ENCODE measurements at regions not wholly inside any gene's neighbourhood (a gene's known extent, or its start where the extent isn't known, plus 50 kb on each side); places are given as distances from the start of the nearest gene placed in this dataset.
"Not testable (repeated sequence)": the region's sequence is repeated elsewhere in the genome, so short reads cannot be mapped to it uniquely, and the experiment has no call there.

DNA sequence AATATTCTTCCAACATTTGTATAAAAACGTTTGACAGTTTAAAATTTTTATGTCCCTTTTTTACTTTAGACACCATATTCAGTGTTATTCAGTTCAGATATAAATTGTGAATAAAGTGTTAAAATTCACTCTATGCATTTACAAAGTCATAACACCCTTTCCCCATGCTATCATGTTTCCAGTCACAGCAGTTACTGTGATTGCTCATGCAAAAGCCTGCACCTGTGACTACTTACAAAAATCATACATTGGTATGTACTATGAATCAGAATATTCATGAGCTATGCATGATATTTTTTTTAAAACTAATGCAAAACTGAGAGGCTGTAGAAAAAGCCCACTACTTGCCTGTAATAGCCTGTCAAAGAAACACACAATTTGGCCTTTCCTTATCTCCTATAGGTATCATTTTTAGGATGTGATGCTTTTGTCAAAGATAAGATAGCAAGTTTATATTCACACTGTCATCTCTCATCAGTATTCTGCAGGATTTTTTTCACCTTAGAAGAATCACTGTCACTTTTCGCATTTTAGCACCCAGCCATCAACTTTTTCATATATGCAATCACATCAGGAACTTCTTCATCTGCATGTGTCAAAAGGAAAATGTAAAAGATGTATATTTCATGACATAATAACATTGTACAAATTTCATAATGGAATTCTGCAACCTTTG lies 443.2 kb downstream of the C12orf50 start:
- DNase-seq (ENCODE audit: low read depth) = no peak
- TF ChIP-seq, protein P1, sequence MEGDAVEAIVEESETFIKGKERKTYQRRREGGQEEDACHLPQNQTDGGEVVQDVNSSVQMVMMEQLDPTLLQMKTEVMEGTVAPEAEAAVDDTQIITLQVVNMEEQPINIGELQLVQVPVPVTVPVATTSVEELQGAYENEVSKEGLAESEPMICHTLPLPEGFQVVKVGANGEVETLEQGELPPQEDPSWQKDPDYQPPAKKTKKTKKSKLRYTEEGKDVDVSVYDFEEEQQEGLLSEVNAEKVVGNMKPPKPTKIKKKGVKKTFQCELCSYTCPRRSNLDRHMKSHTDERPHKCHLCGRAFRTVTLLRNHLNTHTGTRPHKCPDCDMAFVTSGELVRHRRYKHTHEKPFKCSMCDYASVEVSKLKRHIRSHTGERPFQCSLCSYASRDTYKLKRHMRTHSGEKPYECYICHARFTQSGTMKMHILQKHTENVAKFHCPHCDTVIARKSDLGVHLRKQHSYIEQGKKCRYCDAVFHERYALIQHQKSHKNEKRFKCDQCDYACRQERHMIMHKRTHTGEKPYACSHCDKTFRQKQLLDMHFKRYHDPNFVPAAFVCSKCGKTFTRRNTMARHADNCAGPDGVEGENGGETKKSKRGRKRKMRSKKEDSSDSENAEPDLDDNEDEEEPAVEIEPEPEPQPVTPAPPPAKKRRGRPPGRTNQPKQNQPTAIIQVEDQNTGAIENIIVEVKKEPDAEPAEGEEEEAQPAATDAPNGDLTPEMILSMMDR (conservative IDR thresholded peaks at IDR 0.05; ENCODE audit: low read depth, low read length) = no peak
- no peak overlapping the region for H3K4me3 ChIP-seq (ENCODE audit: low read depth, low read length)

DNA sequence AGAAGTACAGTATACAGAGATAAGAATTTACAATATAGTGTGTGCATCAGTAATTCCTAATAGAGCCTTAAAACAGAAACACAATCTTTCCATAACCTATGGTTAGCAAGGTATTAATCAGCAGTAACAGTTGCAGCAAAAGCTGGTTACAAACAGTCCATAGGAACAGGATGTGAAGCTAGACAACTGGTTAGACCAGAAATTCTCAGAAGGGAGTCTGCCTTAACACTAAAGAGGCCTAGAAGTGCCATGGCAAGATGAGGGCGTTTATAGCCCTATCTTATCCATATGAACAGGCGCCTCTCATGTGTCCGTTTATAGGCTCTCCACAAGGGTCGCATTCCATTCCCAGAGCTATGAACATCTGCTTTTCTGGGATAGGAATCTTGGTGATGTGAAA lies 450.1 kb downstream of the C12orf50 start:
- DNase-seq (ENCODE audit: low read depth); H3K4me3 ChIP-seq (ENCODE audit: low read depth, low read length): not testable (repeated sequence)

DNA sequence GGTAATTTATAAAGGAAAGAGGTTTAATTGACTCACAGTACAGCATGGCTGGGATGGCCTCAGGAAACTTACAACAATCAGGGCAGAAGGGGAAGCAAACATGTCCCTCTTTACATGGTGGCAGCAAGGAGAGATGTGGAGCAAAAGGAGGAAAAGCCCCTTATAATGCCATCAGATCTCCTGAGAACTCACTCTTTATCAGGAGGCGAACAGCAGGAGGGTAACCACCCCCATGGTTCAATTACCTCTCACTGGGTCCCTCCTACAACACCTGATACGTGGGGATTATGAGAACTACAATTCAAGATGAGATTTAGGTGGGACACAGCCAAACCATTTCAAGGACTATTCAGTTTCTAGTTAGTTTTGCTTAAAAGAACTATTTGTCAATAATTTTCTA lies 453.3 kb downstream of the C12orf50 start:
- TF ChIP-seq, protein P1 (conservative IDR thresholded peaks at IDR 0.05; ENCODE audit: low read depth, low read length) = no peak
- H3K4me3 ChIP-seq (ENCODE audit: low read depth, low read length) = no peak overlapping the region
- no peak for DNase-seq (ENCODE audit: low read depth)

DNA sequence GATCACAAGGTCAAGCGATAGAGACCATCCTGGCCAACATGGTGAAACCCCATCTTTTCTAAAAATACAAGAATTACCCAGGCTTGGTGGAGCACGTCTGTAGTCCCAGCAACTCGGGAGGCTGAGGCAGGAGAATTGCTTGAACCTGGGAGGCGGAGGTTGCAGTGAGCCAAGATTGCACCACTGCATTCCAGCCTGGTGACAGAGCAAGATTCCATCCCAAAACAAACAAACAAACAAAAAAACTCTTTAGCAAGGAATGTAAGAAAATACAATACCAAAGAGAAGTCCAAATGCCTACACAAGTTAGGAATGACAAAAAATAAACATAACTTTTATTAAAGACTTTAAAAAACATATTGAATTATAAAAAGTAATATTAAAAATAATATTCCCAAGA lies 462.3 kb downstream of the C12orf50 start:
- DNase-seq (ENCODE audit: low read depth) = not testable (repeated sequence)

DNA sequence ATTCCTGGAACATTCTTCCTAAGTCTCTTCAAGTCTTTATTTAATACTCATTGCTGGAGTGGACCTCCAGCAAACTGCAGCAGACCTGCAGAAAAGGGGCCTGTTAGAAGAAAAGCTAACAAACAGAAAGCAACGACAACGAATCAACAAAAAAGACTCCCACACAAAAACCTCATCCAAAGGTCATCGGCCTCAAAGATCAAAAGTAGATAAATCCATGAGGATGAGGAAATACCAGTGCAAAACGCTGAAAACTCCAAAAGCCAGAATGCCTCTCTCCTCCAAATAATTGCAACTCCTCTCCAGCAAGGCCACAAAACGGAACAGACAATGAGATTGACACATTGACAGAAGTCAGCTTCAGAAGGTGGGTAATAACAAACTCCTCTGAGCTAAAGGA lies 472.2 kb downstream of the C12orf50 start:
- TF ChIP-seq, protein P1 (conservative IDR thresholded peaks at IDR 0.05; ENCODE audit: low read depth, low read length) = no peak
- H3K4me3 ChIP-seq (ENCODE audit: low read depth, low read length) = no peak overlapping the region
- DNase-seq (ENCODE audit: low read depth) = no peak

More for the DNA sequence above, 462.3 kb downstream of the C12orf50 start:
- not testable (repeated sequence) for H3K4me3 ChIP-seq (ENCODE audit: low read depth, low read length)

DNA sequence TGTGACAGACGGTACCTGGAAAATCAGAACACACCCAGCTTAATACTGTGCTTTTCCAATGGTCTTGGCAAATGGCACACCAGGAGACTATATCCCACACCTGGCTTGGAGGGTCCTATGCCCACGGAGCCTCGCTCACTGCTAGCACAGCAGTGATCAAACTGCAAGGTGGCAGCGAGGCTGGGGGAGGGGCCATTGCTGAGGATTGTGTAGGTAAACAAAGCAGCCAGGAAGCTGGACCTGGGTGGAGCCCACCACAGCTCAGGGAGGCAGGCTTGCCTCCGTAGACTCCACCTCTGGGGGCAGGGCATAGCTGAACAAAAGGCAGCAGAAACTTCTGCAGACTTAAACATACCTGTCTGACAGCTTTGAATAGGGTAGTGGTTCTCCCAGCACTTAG lies 498.0 kb downstream of the C12orf50 start:
- DNase-seq (ENCODE audit: low read depth); H3K4me3 ChIP-seq (ENCODE audit: low read depth, low read length): not testable (repeated sequence)

DNA sequence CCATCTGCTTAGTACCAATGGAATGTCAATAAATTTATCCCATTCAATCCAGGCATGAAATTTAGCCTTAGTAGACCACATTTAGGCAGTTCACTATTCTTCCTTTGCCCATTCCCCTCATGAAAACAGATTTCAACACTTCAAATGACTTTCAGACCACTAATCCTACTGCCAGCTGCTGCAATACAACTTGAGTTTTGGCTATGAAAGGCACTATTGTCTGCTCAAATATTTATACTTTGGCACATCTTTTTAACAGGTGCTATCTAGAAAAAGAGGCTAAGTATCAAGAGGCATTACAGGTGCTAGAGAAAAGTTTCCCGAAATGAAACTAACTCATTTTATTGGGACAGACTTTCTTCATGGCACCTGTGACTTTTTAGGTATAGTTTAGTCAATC lies 499.8 kb downstream of the C12orf50 start:
- no peak for DNase-seq (ENCODE audit: low read depth)
- no peak overlapping the region for H3K4me3 ChIP-seq (ENCODE audit: low read depth, low read length)
- TF ChIP-seq, protein P1 (conservative IDR thresholded peaks at IDR 0.05; ENCODE audit: low read depth, low read length) = no peak

DNA sequence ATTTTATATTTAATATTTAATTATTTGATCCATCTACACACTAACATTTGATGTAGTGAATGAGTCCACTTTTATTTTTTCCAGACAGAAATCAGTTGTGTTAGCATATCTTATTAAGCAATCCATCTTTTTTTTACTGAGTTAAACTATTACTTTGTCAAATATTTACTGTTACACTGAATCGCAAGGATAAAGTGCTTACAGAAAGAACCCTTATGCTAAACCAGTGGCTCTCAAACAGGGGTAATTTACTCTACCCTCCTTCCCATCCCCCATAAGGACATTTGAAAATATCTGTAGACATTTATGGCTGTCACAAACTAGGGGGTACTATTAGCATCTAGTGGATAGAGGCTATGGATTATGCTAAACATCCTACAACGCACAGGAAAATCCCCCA lies 508.2 kb downstream of the C12orf50 start:
- no peak for DNase-seq (ENCODE audit: low read depth)
- TF ChIP-seq, protein P1 (conservative IDR thresholded peaks at IDR 0.05; ENCODE audit: low read depth, low read length) = no peak
- no peak overlapping the region for H3K4me3 ChIP-seq (ENCODE audit: low read depth, low read length)

DNA sequence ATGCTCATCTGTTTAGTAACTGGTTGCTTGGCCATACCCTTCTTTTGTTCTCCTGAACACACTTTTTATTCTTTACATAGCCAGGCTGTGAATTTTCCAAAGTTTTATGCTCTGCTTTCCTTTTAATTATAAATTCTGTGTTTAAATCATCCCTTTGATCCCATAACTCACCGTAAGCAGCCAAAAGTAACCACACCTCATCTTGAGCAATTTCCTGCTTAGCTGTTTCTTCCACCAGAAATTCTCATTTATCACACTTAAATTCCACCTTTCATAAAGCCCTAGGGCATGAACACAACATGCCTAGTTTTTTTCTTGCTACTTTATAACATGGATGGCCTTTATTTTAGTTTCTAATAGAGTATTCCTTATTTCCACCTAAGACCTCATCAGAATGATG lies 510.7 kb downstream of the C12orf50 start:
- H3K4me3 ChIP-seq (ENCODE audit: low read depth, low read length) = no peak overlapping the region
- no peak for DNase-seq (ENCODE audit: low read depth)
- TF ChIP-seq, protein P1 (conservative IDR thresholded peaks at IDR 0.05; ENCODE audit: low read depth, low read length) = no peak
